ENCODE measurements at regions not wholly inside any gene's neighbourhood (a gene's known extent, or its start where the extent isn't known, plus 50 kb on each side); places are given as distances from the start of the nearest gene placed in this dataset.

DNA sequence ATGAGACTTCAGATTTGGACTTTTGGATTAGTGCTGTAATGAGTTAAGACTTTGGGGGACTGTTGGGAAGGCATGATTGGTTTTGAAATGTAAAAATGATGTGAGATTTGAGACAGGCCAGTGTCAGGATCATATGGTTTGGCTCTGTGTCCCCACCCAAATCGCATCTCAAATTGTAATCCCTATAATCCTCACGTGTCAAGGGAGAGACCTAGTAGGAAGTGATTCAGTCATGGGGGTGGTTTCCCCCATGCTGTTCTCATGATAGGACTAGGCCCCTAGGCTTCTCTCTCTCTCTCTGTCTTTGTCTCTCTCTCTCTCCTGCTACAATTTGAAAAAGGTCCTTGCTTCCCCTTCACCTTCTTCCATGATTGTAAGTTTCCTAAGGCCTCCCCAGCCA lies 473.3 kb upstream of the CD180 start (continued):
- TF ChIP-seq, protein P1, sequence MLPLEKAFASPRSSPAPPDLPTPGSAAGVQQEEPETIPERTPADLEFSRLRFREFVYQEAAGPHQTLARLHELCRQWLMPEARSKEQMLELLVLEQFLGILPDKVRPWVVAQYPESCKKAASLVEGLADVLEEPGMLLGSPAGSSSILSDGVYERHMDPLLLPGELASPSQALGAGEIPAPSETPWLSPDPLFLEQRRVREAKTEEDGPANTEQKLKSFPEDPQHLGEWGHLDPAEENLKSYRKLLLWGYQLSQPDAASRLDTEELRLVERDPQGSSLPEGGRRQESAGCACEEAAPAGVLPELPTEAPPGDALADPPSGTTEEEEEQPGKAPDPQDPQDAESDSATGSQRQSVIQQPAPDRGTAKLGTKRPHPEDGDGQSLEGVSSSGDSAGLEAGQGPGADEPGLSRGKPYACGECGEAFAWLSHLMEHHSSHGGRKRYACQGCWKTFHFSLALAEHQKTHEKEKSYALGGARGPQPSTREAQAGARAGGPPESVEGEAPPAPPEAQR (CRISPR knock-in tag; IDR thresholded peaks at IDR 0.05), result no peak
- TF ChIP-seq SP1 (CRISPR knock-in tag; conservative IDR thresholded peaks at IDR 0.05) (no peak), NR1H2 (CRISPR knock-in tag; IDR thresholded peaks at IDR 0.05) (no peak), MYBL2 (CRISPR knock-in tag; IDR thresholded peaks at IDR 0.05) (no peak), GTF2I (CRISPR knock-in tag; conservative IDR thresholded peaks at IDR 0.05) (no peak), ZNF423 (CRISPR knock-in tag; IDR thresholded peaks at IDR 0.05) (no peak), ZNF416 (CRISPR knock-in tag; IDR thresholded peaks at IDR 0.05) (no peak)
- TF ChIP-seq, protein P2, sequence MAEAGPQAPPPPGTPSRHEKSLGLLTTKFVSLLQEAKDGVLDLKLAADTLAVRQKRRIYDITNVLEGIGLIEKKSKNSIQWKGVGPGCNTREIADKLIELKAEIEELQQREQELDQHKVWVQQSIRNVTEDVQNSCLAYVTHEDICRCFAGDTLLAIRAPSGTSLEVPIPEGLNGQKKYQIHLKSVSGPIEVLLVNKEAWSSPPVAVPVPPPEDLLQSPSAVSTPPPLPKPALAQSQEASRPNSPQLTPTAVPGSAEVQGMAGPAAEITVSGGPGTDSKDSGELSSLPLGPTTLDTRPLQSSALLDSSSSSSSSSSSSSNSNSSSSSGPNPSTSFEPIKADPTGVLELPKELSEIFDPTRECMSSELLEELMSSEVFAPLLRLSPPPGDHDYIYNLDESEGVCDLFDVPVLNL (CRISPR knock-in tag; IDR thresholded peaks at IDR 0.05; ENCODE audit: borderline replicate concordance, low read depth), result no peak

DNA sequence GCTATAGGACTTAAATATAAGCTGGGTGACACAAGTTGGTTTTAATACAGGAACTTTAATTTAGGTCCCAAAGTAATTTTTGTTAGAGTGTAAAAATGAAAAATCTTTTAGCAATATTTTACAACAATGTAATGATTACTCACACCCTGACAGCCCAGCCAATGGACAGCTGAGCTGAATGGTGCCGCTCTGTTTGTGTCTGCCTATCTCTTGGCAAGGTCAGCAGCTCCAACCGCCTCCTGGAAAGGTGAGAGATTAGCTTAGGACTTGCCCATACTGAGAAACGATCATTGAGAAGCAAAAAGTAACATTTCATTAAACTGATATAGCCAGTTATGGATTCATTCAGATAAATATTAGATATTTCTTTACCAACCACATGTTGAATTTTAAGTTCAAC lies 463.6 kb upstream of the CD180 start:
- TF ChIP-seq, protein P3, sequence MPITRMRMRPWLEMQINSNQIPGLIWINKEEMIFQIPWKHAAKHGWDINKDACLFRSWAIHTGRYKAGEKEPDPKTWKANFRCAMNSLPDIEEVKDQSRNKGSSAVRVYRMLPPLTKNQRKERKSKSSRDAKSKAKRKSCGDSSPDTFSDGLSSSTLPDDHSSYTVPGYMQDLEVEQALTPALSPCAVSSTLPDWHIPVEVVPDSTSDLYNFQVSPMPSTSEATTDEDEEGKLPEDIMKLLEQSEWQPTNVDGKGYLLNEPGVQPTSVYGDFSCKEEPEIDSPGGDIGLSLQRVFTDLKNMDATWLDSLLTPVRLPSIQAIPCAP (CRISPR knock-in tag; IDR thresholded peaks at IDR 0.05), result no peak
- TF ChIP-seq MYBL2 (CRISPR knock-in tag; IDR thresholded peaks at IDR 0.05) (no peak), SP1 (CRISPR knock-in tag; conservative IDR thresholded peaks at IDR 0.05) (no peak), EMX1 (CRISPR knock-in tag; IDR thresholded peaks at IDR 0.05) (no peak), ZNF317 (CRISPR knock-in tag; IDR thresholded peaks at IDR 0.05; ENCODE audit: borderline replicate concordance, low read depth) (no peak), NFATC4 (CRISPR knock-in tag; IDR thresholded peaks at IDR 0.05) (no peak)
- TF ChIP-seq, protein P4, sequence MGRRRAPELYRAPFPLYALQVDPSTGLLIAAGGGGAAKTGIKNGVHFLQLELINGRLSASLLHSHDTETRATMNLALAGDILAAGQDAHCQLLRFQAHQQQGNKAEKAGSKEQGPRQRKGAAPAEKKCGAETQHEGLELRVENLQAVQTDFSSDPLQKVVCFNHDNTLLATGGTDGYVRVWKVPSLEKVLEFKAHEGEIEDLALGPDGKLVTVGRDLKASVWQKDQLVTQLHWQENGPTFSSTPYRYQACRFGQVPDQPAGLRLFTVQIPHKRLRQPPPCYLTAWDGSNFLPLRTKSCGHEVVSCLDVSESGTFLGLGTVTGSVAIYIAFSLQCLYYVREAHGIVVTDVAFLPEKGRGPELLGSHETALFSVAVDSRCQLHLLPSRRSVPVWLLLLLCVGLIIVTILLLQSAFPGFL (CRISPR knock-in tag; IDR thresholded peaks at IDR 0.05; ENCODE audit: borderline replicate concordance), result no peak
- TF ChIP-seq, protein P5, sequence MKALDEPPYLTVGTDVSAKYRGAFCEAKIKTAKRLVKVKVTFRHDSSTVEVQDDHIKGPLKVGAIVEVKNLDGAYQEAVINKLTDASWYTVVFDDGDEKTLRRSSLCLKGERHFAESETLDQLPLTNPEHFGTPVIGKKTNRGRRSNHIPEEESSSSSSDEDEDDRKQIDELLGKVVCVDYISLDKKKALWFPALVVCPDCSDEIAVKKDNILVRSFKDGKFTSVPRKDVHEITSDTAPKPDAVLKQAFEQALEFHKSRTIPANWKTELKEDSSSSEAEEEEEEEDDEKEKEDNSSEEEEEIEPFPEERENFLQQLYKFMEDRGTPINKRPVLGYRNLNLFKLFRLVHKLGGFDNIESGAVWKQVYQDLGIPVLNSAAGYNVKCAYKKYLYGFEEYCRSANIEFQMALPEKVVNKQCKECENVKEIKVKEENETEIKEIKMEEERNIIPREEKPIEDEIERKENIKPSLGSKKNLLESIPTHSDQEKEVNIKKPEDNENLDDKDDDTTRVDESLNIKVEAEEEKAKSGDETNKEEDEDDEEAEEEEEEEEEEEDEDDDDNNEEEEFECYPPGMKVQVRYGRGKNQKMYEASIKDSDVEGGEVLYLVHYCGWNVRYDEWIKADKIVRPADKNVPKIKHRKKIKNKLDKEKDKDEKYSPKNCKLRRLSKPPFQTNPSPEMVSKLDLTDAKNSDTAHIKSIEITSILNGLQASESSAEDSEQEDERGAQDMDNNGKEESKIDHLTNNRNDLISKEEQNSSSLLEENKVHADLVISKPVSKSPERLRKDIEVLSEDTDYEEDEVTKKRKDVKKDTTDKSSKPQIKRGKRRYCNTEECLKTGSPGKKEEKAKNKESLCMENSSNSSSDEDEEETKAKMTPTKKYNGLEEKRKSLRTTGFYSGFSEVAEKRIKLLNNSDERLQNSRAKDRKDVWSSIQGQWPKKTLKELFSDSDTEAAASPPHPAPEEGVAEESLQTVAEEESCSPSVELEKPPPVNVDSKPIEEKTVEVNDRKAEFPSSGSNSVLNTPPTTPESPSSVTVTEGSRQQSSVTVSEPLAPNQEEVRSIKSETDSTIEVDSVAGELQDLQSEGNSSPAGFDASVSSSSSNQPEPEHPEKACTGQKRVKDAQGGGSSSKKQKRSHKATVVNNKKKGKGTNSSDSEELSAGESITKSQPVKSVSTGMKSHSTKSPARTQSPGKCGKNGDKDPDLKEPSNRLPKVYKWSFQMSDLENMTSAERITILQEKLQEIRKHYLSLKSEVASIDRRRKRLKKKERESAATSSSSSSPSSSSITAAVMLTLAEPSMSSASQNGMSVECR (CRISPR knock-in tag; IDR thresholded peaks at IDR 0.05; ENCODE audit: borderline replicate concordance), result no peak
- no peak for DNase-seq (ENCODE audit: low spot score)
- Mint-ChIP-seq H3K27me3 (ENCODE audit: low read depth) (no peaks in the 10 kb centered on the region; the same call in 1 of the 2 replicates), H3K4me1 (no peaks in the 10 kb centered on the region), H3K36me3 (peaks cover 4% of the 10 kb centered on the region), H3K9me3 (peaks cover 28% of the 10 kb centered on the region), H3K27ac (no peak overlapping the region), H3K4me3 (no peak overlapping the region)
- ATAC-seq, result no peak
- ChIA-PET CTCF (no interaction called here), POLR2A (no interaction called here)

DNA sequence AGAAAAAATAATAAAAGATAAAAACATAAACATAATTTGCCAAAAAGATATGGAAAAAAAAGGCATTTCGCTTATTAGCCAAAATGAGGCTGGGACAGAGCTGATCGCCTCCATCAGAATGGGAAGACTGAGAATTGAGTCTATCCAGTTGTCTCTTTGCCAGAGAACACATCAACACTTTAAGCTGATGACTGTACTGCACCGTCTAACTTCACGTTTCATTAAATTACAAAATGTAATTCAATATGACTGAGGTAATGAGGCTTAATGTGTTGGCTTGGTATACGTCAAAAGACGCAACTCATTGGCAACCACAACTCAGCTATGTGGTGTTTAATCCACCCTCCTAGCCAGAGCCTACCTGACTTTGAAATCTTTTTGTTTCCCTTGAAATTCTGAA lies 462.7 kb upstream of the CD180 start:
- H3K27ac Mint-ChIP-seq, result no peak overlapping the region
- no peak for TF ChIP-seq SOX15 (CRISPR knock-in tag; IDR thresholded peaks at IDR 0.05)
- TF ChIP-seq ZNF138 (CRISPR knock-in tag; conservative IDR thresholded peaks at IDR 0.05), result no peak
- no peak for TF ChIP-seq SP1 (CRISPR knock-in tag; conservative IDR thresholded peaks at IDR 0.05)
- DNase-seq (ENCODE audit: low spot score), result no peak
- H3K27me3 Mint-ChIP-seq (ENCODE audit: low read depth), result no peaks in the 10 kb centered on the region; the same call in 1 of the 2 replicates
- ChIA-PET POLR2A (no interaction called here), CTCF (no interaction called here)
- H3K9me3 Mint-ChIP-seq, result peaks cover 21% of the 10 kb centered on the region
- H3K4me1 Mint-ChIP-seq, result no peaks in the 10 kb centered on the region
- H3K36me3 Mint-ChIP-seq, result no peaks in the 10 kb centered on the region; the same call in 1 of the 2 replicates
- ATAC-seq, result no peak
- no peak overlapping the region for H3K4me3 Mint-ChIP-seq

Data from WTC11 (cell line).